Transverse colon (tissue), 4 donors: ENCODE measurements at regions not wholly inside any gene's neighbourhood (a gene's known extent, or its start where the extent isn't known, plus 50 kb on each side); places are given as distances from the start of the nearest gene placed in this dataset.

ENCODE experiments used
- DNase-seq: peaks from one replicate; pipeline ENCODE4 v3.0.0-alpha.2; 2019
- H3K27ac ChIP-seq, 4 donors: fragments of 200-600 bp; sonication (generic); 2 replicates each; pipeline ENCODE4 v1.5.1; 2016 to 2018; ENCODE audit warnings: inconsistent platforms in 4 of 4
- H3K27me3 ChIP-seq: fragments of 200-600 bp; sonication (generic); 2 replicates; pipeline ENCODE4 v1.5.1; 2017; ENCODE audit warnings: inconsistent platforms
- H3K36me3 ChIP-seq, 4 donors: fragments of 200-600 bp; sonication (generic); 2 replicates each; pipeline ENCODE4 v1.5.1; 2017 to 2019; ENCODE audit warnings: inconsistent platforms in 4 of 4
- H3K4me1 ChIP-seq, 4 donors: fragments of 200-600 bp; sonication (generic); 2 replicates each; pipeline ENCODE4 v1.5.1; 2017 to 2020; ENCODE audit warnings: inconsistent platforms in 4 of 4
- H3K4me3 ChIP-seq, 4 donors: fragments of 200-600 bp; sonication (generic); 1 replicate in 1 of 4; 2 replicates in 3 of 4; pipeline versions ENCODE4 v1.5.1 to v1.6.1; 2017 to 2019; ENCODE audit warnings: inconsistent platforms in 4 of 4
- H3K9me3 ChIP-seq, 2 donors: fragments of 200-600 bp; sonication (generic); 2 replicates each; pipeline ENCODE4 v1.5.1; 2017 to 2019; ENCODE audit warnings: inconsistent platforms in 2 of 2
- EP300 ChIP-seq: sonication (generic); formaldehyde crosslinking; IDR thresholded peaks from one replicate; pipeline ENCODE4 v1.6.1; 2017; ENCODE audit warnings: antibody characterized with exemption, low read depth
- POLR2A ChIP-seq: fragments of 450-650 bp; IDR thresholded peaks from one replicate; pipeline ENCODE4 v1.6.1; 2016; ENCODE audit warnings: antibody characterized with exemption, mild to moderate bottlenecking, moderate library complexity
- POLR2AphosphoS5 ChIP-seq, 3 donors: sonication (generic); formaldehyde crosslinking; IDR thresholded peaks; one replicate each; pipeline ENCODE4 v1.6.1; 2016; ENCODE audit warnings: antibody characterized with exemption in 3 of 3
- WGBS, 2 donors: methylation state at CpG; one replicate each; pipeline ENCODE4 v1.1.5; 2018; ENCODE audit warnings: low coverage in 1 of 2; 5-methylcytosine and 5-hydroxymethylcytosine counted together
- in situ Hi-C, 4 donors: fragments of 200-750 bp; cut with MboI; loops; one replicate each; pipeline versions ENCODE4 v1.15.0 to v1.15.1; 2017; ENCODE audit warnings: low sequenced_read_pairs in 3 of 4, low pct_ligation_motif_present in 1 of 4, low pct_unique_long_range_greater_than_20kb in 1 of 4
- intact Hi-C: fragments of 100-400 bp; cut with DNase I; formaldehyde crosslinking; loops from one replicate; pipeline ENCODE4 v1.15.1; 2023; ENCODE audit warnings: low total_unique reads
- TF ChIP-seq, protein P1 (sequence below), 5 experiments: fragments of 200-600 bp in 3 of 5; fragments of 450-650 bp in 2 of 5; sonication (generic) in 3 of 5; IDR thresholded peaks; 1 replicate in 2 of 5; 2 replicates in 3 of 5; pipeline ENCODE4 v1.5.1; 2016 to 2017; ENCODE audit warnings: antibody characterized with exemption in 5 of 5, inconsistent platforms in 3 of 5, mild to moderate bottlenecking in 2 of 5, moderate library complexity in 1 of 5

DNA sequence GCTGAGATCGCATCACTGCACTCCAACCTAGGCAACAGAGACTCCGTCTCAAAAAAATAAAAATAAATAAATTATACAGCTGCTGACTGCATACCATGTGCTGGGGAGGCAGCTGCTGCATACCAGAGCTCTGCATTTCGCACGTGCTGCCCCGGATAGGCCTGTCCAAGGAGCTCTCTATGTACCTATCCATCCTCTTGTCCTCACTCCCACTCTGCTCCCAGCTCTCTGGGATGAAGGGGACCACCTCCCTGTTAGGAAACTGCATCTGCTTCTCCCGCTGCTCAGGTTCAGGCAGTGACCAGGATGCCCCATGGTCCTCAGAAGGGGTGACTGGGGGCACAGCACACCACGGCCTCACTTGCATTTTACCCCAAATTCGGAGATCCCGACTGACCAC is 302.3 kb downstream of the BRD1 start:
- Histone ChIP-seq H3K27ac (no peak overlapping the region), H3K36me3 (no peaks in the 10 kb centered on the region), H3K27me3 (no peaks in the 10 kb centered on the region), H3K4me1 (no peaks in the 10 kb centered on the region), H3K4me3 (no peak overlapping the region), H3K9me3 (no peaks in the 10 kb centered on the region)
- intact Hi-C loops, result loop anchor here (5.0 kb wide), 1 partner anchor 1328 kb away; no protein-coding TSS in a partner anchor
- DNase-seq, result no peak
- in situ Hi-C loops, result no loop called here
- 69 to 70% methylated on average over 5 to 9 of the region's 9 CpGs for WGBS, 2 donors
- TF ChIP-seq EP300 (no peak), POLR2A (no peak), POLR2AphosphoS5 (IDR thresholded peaks at IDR 0.05) (no peak)
- TF ChIP-seq, protein P1, sequence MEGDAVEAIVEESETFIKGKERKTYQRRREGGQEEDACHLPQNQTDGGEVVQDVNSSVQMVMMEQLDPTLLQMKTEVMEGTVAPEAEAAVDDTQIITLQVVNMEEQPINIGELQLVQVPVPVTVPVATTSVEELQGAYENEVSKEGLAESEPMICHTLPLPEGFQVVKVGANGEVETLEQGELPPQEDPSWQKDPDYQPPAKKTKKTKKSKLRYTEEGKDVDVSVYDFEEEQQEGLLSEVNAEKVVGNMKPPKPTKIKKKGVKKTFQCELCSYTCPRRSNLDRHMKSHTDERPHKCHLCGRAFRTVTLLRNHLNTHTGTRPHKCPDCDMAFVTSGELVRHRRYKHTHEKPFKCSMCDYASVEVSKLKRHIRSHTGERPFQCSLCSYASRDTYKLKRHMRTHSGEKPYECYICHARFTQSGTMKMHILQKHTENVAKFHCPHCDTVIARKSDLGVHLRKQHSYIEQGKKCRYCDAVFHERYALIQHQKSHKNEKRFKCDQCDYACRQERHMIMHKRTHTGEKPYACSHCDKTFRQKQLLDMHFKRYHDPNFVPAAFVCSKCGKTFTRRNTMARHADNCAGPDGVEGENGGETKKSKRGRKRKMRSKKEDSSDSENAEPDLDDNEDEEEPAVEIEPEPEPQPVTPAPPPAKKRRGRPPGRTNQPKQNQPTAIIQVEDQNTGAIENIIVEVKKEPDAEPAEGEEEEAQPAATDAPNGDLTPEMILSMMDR (IDR thresholded peaks at IDR 0.05), result no peak

DNA sequence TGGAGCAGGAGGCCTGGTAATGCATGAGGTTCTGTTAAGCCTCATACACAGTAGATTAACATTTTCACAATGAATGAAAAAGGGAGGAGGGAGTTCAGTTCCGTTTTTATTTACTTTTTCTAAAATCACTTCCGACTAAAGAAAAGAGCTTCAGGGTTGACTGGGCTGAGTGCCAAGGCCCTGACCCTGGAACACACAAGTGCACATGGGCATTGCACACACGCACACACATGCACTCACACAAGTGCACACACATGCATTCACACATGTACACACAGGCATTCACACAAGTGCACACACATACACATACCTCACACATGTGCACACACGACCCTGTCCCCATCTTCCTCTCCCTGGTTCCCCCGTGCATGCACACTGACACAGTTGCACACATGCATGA is 303.3 kb downstream of the BRD1 start:
- Histone ChIP-seq H3K27ac (no peak overlapping the region), H3K4me1 (no peaks in the 10 kb centered on the region)
- 8 to 29% methylated on average over 2 to 5 of the region's 5 CpGs for WGBS, 2 donors

DNA sequence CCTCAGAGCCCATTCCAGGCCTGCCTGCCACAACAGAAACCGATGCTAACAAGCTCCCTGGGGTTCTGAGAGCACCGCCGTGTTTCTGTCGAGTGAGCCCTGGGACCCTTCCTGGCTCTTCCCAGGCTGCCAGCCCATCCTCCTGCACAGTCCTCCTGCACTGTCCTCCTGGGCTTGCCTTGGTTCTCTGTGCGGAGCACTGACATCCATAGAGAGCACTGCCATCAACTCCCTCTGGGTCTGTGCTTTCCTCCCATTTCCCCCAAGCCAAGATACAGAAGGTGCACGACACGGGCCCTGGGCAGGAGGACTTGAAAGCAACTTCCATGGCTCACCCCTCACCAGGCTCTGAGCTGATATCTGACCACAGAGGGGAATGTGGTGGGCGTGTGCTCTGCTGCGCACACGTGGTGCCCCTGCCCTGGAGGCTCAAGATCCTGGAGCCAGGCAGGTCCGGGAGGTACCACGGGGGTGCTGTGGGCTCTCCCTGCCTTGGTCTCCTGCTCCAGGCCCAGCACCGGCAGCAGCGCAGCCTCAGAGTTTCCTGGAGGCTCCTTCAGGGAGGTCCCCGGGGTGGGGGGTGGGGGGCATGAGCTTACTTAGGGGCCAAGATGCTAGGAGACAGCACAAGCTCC is 304.2 kb downstream of the BRD1 start:
- Histone ChIP-seq H3K4me1 (no peaks in the 10 kb centered on the region), H3K36me3 (no peaks in the 10 kb centered on the region), H3K27ac (no peak overlapping the region), H3K4me3 (no peak overlapping the region), H3K27me3 (peaks cover 3% of the 10 kb centered on the region), H3K9me3 (no peaks in the 10 kb centered on the region)
- 71% methylated on average over 15 of the region's 15 CpGs; no CpG with 5 or more reads in 1 of the 2 donors for WGBS, 2 donors
- no peak for DNase-seq
- intact Hi-C loops (no loop called here), in situ Hi-C loops (no loop called here)
- TF ChIP-seq POLR2AphosphoS5 (IDR thresholded peaks at IDR 0.05), result no peak
- no peak for TF ChIP-seq EP300
- TF ChIP-seq, protein P1 (IDR thresholded peaks at IDR 0.05), result no peak
- no peak for TF ChIP-seq POLR2A

More for the DNA sequence above, 303.3 kb downstream of the BRD1 start:
- TF ChIP-seq, protein P1 (IDR thresholded peaks at IDR 0.05), result no peak
- no peak for TF ChIP-seq EP300
- TF ChIP-seq POLR2AphosphoS5 (IDR thresholded peaks at IDR 0.05), result no peak
- TF ChIP-seq POLR2A, result no peak
- in situ Hi-C loops (no loop called here), intact Hi-C loops (no loop called here)
- no peak for DNase-seq
- Histone ChIP-seq H3K9me3 (no peaks in the 10 kb centered on the region), H3K36me3 (no peaks in the 10 kb centered on the region), H3K4me3 (no peak overlapping the region), H3K27me3 (no peaks in the 10 kb centered on the region)

DNA sequence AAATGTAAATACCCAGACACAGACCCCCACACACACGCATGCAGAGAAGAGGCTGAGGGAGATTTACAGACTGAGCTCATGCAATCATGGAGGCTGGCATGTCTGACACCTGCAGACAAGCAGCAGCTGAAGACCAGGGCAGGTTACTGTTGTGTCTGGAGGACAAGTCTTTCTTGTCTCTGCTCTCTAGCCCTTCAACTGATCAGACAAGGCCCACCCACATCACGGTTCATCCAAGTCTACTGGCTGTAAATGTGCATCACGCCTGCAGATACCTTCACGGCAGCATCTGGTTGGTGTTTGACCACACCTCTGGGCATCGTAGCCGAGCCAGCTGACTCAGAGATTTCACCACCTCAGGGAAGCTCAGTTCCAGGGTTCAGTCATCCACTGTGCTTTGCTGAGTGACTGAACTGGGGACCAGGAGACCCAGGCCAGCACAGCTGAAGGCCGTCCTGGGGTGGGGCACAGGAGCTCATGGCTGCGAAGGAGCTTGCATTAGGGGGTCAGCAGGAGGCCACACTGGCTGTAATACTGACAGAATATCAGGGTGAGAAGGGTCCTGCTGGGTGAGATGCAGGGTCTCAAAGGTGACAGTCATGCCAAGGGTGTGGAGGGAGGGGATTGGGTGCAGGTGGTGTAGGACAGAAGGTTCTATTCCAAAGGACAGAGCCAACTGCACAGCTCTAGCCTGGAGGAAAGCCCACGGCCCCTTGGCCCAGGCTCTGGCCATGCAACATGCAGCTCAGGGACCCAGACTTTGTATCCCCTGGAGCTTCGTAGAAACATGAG is 304.9 kb downstream of the BRD1 start:
- TF ChIP-seq, protein P1 (IDR thresholded peaks at IDR 0.05), result no peak
- TF ChIP-seq POLR2A (no peak), EP300 (no peak), POLR2AphosphoS5 (IDR thresholded peaks at IDR 0.05) (no peak)
- in situ Hi-C loops, result no loop called here
- no peak for DNase-seq
- Histone ChIP-seq H3K27ac (no peak overlapping the region), H3K36me3 (no peaks in the 10 kb centered on the region), H3K27me3 (peaks cover 5% of the 10 kb centered on the region), H3K9me3 (no peaks in the 10 kb centered on the region), H3K4me1 (no peaks in the 10 kb centered on the region), H3K4me3 (no peak overlapping the region)
- intact Hi-C loops, result loop anchor here (1.0 kb wide), 1 partner anchor 44 kb away; no protein-coding TSS in a partner anchor
- 78% methylated on average over 10 of the region's 10 CpGs; no CpG with 5 or more reads in 1 of the 2 donors for WGBS, 2 donors
